COLO829 (cell line): ENCODE measurements at regions not wholly inside any gene's neighbourhood (a gene's known extent, or its start where the extent isn't known, plus 50 kb on each side); places are given as distances from the start of the nearest gene placed in this dataset.

Source experiments
- DNase-seq: peaks from one replicate; pipeline ENCODE4 v3.0.0; 2012; ENCODE audit warnings: low spot score

DNA sequence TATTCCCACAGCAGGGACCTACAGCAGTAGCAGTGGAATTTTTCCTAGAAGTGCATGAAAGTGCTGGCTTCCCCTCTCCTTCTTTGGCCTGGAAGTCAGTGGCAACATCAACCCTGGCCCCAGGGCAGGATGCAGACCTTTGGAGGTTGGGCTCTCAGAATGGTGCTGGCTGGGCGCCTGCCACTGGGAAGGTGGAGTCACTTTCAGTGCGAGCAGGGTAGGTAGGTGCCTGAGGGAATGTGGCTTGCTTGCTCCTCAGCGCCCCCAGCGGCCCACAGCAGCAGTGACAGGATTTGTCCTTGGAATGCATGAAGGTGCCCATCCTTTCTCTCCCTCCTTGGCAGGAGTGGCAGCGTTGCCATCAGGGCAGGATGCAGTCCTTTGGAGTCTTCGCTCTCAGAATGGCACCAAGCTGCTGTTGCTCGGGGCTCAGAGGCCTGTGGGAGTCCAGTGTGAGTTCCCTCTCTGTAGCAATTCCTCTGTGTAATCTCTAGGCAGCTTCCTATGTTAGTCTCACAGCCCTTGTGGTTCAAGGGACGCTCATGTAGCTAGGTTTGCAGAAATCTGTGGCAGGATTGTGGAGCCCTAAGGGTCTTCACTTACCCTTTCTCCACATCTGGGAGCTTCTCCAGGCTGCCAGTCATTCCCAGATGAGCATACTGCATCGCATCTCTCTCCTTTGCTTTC, 354.4 kb upstream of the DACH1 start:
- peak; percentile 12 for DNase-seq

DNA sequence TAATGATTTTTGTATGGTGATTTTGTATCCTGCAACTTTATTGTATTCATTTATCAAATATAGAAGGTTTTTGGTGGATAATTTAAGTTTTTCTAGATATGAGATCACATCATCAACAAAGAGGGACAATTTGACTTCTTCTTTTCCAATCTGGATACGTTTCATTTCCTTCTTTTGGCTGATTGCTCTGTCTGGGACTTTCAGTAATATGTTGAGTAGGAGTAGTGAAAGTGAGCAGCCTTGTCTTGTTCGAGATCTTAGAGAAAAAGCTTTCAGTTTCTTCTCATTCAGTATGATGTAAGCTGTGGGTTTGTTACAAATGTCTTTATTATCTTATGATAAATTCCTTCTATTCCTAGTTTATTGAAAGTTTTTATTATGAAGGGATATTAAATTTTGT, 352.0 kb upstream of the DACH1 start:
- DNase-seq, result no peak

DNA sequence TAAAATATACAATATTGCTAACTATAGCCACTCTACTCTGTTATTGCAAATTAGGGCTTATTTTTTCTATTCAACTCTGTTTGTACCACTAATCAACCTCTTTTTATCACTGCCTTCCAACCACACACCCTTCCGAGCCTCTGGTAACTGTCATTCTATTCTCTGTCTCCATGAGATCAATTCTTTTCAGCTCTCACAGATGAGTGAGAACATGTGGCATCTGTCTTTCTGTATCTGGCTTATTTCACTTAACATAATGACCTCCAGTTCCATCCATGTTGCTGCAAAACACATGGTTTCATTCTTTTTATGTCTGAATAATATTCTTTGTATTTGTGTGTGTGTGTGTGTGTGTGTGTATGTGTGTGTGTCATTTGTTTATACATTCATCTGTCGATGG, 350.1 kb upstream of the DACH1 start:
- DNase-seq, result no peak

DNA sequence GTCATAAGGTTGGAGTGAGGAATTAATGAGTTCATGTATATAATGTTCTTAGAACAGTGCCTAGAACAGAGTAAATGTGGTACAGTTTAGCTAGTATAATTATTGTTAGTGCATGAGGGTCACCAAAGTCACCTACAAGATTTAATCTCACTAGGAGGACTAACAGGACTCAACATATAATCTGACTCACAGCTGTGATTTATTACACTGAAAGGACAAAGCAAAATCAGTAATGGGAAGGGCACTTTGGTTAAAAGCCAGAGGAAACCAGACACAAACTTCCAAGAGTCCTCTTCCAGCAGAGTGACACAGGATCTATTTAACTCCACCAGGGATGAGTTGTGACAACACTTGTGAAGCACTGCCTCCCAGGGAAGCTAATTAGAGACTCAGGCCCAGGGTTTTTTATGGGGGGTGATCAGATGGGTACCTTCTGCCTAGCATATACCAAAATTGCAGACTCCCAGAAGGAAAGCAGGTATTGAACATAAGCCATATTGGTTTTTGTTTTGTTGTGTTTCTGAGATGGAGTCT, 341.2 kb upstream of the DACH1 start:
- DNase-seq, result no peak

DNA sequence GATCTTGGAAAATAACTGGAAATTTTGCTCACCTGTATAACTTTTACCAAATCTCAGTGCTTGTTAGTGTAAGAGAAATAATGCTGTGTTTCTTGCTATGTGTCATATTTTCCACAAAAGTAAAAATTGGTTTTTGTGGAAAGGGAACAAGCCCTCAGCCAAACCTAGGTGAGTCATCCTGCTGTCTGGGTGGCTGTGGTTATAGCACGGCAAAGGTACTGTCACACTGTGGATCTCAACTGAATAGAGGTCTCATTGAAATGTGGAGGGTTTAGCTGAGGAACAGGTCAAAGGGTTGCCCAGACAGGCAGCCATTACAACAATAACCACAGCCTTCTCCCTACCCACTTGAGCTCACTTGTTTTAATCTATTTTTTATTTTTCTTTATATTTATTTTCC, 338.8 kb upstream of the DACH1 start:
- no peak for DNase-seq

DNA sequence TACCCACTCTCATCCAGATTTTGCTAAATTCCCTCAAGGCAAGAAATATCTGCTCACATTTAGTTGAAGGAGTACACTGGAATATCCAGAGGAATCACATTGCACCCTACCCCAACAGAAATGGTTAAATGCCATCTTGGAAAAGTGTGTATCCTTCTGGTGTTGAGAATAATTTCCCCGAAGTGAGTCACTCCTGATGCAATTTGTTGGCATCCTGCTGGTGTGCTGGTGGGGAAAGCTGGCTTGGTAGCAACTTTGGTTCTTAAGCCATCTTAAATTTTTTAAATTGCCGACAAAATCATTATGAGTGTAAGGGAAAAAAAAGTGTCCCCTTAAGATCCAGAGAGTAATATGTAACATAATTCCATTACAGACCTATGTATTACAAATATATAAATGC, 337.3 kb upstream of the DACH1 start:
- DNase-seq, result no peak

DNA sequence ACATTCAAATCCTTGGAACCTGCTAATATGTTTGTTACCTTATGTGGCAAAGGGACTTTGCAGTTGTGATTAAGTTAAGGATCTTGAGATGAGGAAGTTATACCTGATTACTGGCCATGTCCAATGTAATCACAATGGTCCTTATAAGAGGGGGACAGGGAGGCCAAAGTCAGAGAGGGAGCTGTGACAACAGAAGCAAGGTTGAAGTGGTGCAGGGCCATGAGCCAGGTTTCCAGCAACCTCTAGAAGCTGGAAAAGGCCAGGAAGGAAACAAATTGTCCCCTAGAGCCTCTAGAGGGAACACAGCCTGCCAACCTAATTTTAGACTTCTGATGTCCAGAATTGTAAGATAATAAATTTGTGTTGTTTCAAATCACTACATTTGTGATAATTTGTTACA, 334.7 kb upstream of the DACH1 start:
- no peak for DNase-seq

DNA sequence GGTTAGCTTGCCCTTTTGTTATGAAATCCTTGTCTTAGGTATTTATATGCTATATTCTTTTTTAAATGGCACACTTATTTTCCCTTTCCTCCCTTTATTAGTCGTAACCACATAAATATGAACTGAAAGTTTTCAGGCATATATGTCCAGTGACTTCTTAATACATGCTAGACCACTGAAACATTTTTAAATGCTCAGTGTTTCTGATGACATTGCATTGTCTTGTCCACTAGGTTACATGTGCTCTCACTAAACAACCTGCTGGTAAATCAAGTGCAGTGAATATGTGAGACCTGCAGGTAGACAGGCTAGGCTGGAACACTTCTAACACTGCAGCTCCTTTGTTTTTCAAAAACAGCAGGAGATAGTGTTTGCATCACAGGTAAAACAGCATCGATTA, 332.6 kb upstream of the DACH1 start:
- DNase-seq, result no peak

DNA sequence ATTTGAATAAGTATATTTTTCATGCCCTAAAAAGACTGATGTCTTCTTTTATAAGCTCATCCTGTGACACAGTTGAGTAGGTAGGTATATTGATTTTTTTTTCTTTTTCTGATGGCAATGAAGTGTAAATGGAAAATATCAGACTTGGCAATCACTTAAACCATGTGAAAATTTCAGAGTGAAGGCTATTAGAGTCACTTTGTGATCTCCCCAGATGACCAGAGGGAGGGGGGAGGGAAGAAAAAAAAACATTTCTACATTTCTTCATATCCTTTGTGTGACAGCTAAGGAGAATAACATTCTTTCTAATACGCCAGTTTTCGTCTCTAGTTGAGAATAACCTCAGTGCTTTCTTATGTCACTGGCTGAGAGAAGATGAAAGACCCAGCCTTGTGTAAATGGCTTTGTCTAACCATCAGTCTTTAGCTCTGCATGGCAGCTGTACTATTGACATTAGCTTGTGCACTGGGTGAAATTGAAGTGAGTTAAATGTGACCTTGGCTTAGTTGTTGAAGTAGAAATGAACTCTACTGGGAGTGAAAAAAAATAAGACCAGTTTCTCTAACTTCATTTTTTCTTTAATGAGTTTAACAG, 332.1 kb upstream of the DACH1 start:
- DNase-seq, result no peak

DNA sequence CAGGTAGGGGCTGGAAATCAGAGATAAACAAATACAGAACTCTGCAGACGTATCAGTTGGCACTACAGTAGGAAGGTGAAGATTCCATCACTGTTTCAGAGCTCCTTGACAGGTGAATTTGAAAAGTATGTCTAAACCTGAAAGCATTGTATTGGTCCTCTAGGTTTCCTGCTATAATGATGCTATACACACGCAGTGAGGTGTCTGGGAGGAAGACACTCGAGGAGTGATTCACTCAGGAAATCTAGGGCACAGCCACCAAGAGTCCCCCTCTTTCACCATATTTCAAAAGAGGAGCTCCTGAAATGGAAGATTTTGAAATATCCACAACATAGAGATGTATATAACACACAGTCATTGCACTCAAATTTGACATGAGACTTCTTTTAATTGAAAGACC, 331.0 kb upstream of the DACH1 start:
- DNase-seq, result no peak

DNA sequence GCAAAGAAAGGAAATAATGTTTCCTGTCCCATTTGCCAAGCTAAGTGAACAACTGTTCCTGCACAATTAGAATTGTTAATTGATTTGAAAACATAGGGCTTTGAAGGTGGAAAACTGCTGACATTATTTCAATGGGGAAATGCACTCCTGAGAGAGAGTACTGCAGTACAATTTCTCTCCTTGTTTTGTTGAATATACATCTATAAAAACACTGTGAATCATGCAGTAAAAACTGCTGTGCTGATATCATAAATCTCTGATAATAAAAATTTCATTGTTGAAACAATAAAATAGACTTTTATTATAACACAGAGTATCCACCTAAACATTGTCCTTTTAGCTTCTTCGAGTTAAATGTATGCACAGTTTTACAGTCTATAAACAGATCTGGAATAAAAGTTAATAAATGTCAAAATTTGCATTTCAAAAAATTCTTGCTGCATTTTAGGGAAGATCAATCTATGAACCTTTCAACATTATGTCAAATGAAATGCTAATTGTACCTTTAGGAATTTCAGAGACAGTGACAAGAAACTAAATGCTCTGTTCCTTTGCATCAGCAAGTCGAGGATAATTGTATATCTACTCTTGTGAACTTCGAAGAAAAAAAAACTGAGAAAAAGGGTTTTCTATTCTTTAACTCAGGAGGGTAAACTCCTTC, 328.2 kb upstream of the DACH1 start:
- DNase-seq, result no peak

DNA sequence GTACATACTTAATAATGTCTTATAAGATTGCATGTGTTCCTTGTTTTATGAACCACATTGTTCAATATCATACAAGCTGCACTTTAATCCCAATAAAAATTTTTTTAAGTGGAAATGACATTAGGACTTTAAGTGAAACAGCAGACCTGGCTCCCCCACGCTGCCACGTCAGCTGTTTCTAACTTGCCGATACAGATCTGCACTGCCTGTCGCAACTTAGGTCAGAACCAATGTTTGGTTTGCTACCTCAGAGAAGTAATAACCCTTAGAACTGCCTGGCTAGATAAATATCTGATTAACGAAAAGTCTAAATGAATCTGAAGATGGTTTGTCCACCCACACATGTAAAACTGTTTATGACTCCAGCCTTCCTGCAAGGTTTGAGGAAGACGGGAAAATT, 327.5 kb upstream of the DACH1 start:
- DNase-seq, result no peak

DNA sequence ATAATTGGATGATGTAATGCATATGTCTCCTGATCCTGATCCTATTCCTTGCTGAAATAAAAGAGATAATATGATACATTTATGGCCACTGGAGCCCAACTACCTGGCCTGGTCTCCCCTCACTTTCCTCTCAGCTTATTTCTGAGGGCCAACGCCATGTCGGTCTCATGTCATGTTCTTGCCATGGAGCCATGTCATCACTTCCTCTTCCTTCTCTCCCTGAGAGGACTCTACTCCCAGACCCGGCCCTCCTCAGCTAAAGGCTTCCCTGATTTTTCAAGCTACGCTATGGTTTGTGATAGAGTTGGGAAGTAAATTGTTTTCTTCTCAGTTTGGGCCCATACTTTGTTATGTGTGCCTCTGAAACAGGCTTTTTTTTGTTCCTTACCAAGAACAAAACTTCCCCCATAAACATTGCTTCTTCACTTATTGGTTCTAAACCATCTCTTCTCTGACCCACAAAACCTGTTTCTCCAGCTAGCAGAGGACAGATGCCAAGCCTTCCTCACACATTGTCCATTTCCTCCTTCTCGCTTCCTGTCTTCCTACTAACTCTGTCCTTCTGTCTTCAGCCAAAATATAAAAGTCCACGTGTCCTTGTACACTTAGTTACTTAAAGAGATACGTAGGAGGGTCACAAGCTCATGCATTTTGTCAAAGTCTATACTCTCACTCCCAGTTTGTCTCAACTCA, 319.9 kb upstream of the DACH1 start:
- no peak for DNase-seq

DNA sequence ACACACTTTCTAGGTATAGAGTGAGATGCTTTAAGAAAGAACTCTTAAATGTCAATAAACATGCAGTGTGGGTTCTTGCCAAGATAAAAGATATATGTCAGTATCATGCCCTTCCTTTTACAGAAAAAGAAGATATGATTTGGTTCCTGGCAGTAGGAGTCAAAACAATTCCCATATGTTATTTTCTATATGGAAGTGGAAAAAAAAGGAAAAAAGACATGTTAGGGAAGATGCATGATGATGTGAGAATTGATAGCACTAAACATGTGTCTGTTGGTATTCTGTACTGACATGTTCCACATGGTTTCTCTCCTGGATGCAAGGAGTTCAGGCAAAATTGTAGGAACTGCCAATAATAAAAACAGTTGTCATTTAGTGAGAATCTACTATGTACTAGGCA, 318.8 kb upstream of the DACH1 start:
- no peak for DNase-seq

DNA sequence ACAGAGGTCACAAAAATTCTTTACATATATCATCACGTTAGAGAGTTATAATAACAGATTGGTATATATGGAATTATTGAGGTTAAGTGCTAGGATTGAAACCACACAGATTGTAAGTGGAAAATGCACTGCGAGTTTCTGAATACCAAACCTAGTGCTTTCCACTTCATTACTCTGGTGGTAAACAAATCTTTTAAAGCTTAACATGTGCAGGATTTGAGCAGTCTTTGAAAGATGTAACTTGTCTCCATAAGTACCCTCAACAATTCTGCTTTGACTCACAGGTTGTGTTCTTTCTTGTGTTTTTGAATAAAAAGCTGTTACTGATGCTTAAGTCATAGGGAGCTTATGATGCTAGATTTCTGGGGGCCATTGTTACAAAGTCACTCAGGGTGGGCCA, 314.7 kb upstream of the DACH1 start:
- DNase-seq, result no peak

DNA sequence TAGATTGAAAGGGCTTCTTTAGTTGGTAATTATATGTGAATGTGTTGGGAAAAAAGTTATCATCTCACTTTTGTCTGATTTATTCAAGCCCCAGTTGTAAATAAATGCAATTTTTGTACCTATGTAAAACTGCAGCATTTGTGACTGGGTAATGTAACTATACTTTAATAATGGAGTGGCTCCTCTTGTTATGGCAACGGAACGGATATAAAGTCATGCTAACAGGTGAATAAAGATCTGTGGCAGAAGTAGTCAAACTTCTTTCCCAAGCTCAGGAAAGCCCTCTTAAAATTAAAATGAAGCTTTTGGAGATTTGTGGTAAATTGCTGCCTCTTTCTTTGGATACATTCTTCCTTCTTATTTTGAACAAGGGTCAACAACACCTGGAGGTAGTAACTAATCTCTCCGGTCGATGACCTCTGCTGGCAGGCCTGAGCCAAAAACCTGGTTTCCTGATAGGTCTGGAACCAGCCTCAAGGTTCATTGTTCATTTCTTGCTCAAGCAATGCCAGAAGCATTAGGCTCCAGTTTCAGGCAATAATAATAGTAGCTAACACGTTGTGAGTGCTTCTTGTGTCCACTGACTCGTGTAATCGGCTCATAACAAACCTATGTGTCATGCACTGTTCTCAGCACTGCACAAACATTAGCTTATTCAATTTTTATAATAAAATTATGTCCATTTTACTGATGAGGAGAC, 313.4 kb upstream of the DACH1 start:
- DNase-seq, result no peak

DNA sequence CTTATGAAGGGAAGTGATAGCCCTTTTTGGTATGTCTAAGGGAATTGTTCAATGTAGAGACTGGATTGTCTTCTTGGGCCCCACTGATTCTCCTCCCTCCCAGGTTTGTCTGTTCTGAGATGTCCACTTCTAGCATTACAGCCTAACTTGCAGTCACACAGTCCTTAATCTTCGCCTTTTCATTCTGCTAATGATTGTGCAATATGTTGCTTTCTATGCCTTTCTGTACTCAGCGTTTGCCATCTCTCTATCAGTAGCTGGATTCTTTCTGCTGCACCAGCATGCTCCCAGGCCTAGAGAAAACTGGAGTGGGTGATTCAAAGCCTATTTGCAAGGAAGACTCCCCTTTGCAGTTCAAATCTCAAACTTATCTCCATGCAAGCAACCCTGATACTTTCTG, 307.5 kb upstream of the DACH1 start:
- no peak for DNase-seq

DNA sequence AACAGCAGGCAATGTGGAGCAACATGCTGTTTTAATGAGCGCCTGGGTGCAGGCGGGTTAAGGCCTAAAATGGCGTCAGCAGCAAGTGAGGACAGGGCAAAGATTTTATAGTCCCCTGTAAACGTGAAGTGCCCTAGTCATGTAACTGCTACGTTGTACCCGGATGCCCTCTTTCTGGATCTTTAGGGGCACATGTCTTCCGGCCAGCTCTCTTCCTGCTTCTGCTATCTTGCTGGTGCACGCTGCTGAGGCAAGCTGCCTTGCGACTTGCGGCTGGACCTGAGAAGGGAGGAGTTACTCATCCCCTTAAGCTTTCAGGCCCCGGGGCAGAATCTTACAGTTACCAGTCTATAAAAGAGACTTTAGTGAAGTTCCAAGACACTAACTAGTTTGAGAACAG, 303.6 kb upstream of the DACH1 start:
- DNase-seq, result no peak

DNA sequence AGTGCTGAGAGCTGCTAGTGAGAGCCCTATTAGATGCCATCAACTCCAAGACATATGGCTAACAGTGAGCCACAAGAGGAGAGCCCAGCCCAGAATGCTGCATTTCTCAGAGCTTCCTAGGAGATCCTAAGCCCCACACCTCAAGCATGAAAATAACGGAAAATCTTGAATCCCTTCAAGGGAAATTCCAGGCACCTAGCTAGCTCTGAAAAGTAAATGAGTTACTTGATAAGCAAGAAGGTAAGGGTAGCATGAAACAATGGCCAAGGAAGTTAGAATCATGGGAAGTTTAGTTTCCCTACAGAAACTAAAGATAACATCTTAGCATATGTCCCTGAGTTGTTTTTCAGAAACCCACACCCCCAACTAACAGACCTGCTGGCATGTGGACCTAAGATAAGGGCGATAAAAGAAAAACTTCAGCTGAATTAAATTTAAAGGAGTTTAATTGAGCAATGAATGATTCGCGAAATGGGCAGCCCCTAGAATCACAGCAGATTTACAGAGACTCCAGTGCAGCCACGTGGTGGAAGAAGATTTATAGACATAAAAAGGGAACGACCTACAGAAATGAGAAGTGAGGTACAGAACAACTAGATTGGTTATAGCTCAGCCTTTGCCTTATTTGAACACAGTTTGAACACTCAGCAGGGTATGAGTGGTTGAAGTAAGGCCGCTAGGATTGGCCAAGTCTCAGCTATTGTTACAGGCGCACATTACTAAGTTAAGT, 301.3 kb upstream of the DACH1 start:
- DNase-seq, result no peak

DNA sequence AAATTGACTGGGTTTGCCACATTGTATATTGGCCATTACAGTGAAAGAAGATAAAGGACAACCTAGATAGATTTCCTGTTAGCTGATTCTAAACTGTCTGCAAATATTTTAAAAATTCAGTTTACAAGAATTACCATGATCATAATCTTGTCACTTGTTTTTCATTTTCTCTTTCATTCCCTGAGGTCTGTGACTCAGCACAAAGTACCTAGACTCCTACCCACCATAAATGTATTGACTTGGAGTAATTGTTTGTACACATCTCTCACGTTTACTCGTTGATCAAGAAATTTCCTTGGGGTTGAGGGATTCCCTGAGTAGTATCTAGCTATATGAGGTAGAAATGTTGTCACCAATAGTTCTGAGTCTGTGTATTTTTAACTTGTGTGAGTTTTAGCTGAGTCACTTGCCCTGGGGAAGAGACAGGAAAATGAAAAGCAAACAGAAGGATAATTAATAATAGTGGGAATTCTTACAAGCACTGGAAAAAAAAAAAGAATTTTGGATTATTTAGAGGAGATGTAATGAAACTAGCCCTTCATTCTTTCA, 299.2 kb upstream of the DACH1 start:
- DNase-seq, result no peak

DNA sequence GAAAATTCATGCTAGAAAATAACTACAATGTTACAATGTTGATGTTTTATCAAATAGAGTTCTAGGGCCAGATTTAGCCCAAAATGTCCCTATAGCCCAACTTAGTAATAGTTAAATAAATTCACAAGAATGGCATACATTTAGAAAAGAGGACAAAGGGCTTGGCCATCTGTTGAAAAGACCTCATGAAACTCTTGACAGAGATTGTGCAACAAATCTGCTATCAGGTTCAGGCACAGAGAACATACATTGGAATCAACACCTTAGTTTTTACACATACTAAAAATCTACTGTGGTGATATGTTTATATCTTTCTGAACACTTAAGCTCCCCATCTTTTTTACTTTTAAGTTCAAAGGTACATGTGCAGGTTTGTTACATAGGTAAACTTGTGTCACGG, 298.3 kb upstream of the DACH1 start:
- no peak for DNase-seq
